ENCODE measurements at regions not wholly inside any gene's neighbourhood (a gene's known extent, or its start where the extent isn't known, plus 50 kb on each side); places are given as distances from the start of the nearest gene placed in this dataset.

- TF ChIP-seq, protein P1, sequence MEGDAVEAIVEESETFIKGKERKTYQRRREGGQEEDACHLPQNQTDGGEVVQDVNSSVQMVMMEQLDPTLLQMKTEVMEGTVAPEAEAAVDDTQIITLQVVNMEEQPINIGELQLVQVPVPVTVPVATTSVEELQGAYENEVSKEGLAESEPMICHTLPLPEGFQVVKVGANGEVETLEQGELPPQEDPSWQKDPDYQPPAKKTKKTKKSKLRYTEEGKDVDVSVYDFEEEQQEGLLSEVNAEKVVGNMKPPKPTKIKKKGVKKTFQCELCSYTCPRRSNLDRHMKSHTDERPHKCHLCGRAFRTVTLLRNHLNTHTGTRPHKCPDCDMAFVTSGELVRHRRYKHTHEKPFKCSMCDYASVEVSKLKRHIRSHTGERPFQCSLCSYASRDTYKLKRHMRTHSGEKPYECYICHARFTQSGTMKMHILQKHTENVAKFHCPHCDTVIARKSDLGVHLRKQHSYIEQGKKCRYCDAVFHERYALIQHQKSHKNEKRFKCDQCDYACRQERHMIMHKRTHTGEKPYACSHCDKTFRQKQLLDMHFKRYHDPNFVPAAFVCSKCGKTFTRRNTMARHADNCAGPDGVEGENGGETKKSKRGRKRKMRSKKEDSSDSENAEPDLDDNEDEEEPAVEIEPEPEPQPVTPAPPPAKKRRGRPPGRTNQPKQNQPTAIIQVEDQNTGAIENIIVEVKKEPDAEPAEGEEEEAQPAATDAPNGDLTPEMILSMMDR (IDR thresholded peaks at IDR 0.05): no peak
- TF ChIP-seq POLR2A (IDR thresholded peaks at IDR 0.05): no peak
Measured at GRCh38 chr10:23966504-23967051, 242.4 kb upstream of the KIAA1217 start.

Measured in body of pancreas (tissue), 4 donors.